DOHH2 (cell line): ENCODE measurements at regions not wholly inside any gene's neighbourhood (a gene's known extent, or its start where the extent isn't known, plus 50 kb on each side); places are given as distances from the start of the nearest gene placed in this dataset.

Experiments used
- CTCF ChIP-seq: fragments of 200-600 bp; sonication (generic); IDR thresholded peaks from one replicate; pipeline ENCODE4 v1.5.1; 2014; ENCODE audit warnings: antibody characterized with exemption, mild to moderate bottlenecking, low read depth, low read length; ENCODE audit not compliant: poor library complexity, severe bottlenecking
- EZH2phosphoT487 ChIP-seq: fragments of 200-600 bp; sonication (generic); IDR thresholded peaks from 2 replicates; pipeline ENCODE4 v1.6.1; 2017; ENCODE audit warnings: borderline replicate concordance, mild to moderate bottlenecking, antibody characterized with exemption, low read length, moderate library complexity, mixed read lengths

GRCh38 chr20:7294816-7295360 lies 527.4 kb downstream of the BMP2 start:
- TF ChIP-seq CTCF (no peak), EZH2phosphoT487 (no peak)
